Mammary epithelial cell (primary cell): ENCODE measurements at regions not wholly inside any gene's neighbourhood (a gene's known extent, or its start where the extent isn't known, plus 50 kb on each side); places are given as distances from the start of the nearest gene placed in this dataset.

ENCODE experiments used
- CTCF ChIP-seq, 2 donors: IDR thresholded peaks in 1 of 2; conservative IDR thresholded peaks in 1 of 2; 2 replicates each; pipeline ENCODE4 v1.5.1; 2011 to 2012; ENCODE audit warnings: inconsistent platforms in 2 of 2, low read length in 2 of 2, mild to moderate bottlenecking in 2 of 2, control low read depth in 1 of 2, low read depth in 1 of 2; ENCODE audit not compliant: insufficient read depth in 1 of 2; ENCODE audit errors: extremely low read depth in 1 of 2
- EZH2 ChIP-seq: IDR thresholded peaks from 2 replicates; pipeline ENCODE4 v1.6.1; 2012; ENCODE audit warnings: low read length, inconsistent platforms, borderline replicate concordance

- TF ChIP-seq EZH2: no peak
- TF ChIP-seq CTCF (conservative IDR thresholded peaks at IDR 0.05 in 1 of 2, IDR thresholded peaks at IDR 0.05 in 1 of 2; ENCODE audit: extremely low read depth in 1 of 2, insufficient read depth in 1 of 2, low read depth in 1 of 2, low read length in 2 of 2): no peak
Observed at GRCh38 chr14:71387753-71388152, 480.5 kb downstream of the PCNX1 start.
